GM19397 (cell line): ENCODE measurements at regions not wholly inside any gene's neighbourhood (a gene's known extent, or its start where the extent isn't known, plus 50 kb on each side); places are given as distances from the start of the nearest gene placed in this dataset.
"Not testable (repeated sequence)": the region's sequence is repeated elsewhere in the genome, so short reads cannot be mapped to it uniquely, and the experiment has no call there.

ENCODE experiments used
- ATAC-seq: cut with Tn5 transposase; IDR thresholded peaks from one replicate; pipeline ENCODE4 v1.9.1; 2021; ENCODE audit warnings: mild to moderate bottlenecking, moderate library complexity; ENCODE audit not compliant: unreplicated experiment

DNA sequence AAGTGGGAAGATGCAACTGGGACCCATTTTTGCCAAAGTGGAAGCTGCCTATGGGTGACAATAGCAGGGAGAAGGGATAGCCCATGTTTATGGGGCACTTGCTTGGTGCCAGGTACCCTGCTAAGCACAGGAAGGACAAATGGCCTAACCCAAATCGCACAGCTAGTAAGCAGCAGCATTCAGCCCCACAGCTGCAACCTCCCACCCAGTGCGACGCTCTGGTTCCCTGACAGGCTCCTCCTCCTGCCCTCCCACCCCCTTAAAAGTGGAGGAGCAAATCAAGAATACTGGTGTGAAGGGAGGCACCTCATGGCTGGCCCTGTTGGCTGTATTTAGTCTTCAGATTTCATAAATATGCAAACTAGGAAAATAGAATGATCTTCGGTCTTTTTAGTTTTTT, 76.2 kb downstream of the RIN2 start:
- no peak for ATAC-seq

DNA sequence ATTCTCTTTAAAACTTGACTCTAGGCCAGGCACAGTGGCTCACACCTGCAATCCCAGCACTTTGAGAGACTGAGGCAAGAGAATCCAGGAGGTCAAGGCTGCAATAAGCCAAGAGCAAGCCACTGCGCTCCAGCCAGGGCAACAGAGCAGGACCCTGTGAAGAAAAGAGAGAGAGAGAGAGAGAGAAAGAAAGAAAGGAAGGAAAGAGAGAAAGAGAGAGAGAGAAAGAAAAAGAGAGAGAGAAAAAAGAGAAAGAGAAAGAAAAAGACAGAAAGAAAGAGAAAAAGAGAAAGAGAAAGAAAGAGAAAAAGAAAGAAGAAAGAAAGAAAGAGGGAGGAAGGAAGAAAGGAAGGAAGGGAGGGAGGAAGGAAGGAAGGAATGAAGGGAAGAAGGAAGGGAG, 76.7 kb downstream of the RIN2 start:
- no peak for ATAC-seq

DNA sequence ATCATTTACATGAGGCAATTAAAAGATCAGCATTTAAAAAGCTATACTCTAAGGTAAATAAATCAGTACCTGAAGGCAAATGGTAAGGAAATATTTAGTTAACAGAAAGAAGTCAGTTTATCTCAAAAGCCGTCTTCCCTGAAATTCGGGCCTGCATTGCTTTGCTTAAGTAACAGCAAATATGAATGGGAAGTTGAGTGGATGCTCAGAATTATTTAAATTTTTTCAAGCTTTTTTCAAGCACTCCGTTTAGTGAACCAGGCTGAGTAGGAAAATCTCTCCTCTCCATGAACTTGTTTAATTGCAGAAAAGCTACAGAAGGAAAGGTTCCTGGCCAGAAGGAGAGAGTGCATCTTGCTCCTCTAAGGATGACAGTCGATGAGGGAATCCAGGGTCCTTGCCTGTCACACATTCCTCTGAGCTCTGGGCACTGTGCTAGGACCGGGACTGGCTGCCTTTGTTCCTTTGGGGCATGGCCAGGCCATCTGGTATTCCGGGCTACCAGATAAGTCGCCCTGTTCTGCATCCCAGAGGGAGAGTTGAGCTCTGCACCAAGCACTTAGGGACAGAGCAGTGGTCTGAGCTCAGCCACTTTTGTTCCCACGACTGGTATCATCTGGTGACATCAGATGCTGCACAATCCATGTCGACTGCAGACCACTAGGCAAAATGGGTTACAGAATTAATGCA, 77.6 kb downstream of the RIN2 start:
- ATAC-seq = no peak

DNA sequence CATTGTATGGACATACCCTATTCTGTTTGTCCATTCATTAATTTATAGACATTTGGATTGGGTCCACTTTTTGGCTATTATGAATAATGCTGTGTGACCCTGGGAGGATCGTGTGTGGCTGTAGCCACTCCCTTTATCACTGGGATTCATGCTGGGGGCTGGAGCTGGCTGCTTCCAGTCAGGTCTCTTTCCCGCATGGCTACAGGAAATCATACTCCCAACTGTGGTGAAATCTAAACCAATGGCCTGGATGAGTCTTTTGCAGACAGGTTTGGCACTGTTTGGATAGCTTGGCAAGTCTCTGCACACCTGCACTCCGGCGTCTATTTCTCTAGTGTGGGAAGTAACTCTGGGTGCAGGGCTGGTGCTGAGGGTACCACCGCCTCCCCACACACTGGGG, 80.4 kb downstream of the RIN2 start:
- no peak for ATAC-seq

DNA sequence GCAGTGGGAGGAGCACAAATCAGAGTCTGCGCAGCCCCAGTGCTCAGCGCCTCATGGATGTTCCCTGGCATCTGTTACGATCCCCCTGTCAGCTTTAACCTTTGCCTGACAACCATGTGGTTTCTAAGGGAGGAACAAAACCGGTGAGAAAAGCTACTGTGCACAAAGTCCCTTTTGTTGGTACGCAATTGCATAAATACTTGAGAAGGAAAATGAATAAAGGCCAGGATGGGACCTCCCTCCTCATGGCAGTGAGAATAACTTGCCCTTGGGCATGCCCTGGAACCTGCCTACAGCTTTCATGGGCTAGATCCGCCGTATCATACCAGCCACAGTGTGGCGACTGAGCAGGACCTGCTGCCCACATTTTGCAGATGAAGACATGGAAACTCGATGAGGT, 81.0 kb downstream of the RIN2 start:
- no peak for ATAC-seq

DNA sequence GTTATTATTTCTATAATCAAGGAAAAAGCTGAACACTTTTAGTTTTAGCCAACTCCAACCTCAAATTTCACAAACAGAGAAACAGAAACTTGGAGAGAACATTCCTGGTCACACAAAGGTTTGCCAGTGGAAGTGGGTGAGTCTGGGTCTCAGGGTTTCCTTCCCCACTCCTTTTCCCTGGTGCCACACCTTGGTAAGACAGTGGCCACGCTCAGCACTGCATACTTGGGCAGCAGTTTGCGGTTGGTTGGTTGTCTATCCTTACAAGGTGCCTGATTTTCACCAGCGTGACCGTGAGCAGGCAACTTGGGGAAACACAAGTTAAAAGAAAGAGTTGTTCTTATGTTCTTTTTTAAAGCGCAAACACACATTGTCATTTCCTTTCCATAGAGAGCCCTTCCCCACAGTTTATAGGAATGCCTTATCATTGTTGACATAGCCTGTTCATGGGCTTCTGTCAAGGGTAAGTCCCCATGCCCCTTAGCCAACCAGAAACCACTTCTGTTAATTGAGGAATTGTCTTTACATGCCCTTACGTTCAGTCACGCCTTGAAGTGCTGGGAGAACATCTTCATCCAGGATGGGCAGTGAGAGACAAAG, 82.2 kb downstream of the RIN2 start:
- no peak for ATAC-seq

DNA sequence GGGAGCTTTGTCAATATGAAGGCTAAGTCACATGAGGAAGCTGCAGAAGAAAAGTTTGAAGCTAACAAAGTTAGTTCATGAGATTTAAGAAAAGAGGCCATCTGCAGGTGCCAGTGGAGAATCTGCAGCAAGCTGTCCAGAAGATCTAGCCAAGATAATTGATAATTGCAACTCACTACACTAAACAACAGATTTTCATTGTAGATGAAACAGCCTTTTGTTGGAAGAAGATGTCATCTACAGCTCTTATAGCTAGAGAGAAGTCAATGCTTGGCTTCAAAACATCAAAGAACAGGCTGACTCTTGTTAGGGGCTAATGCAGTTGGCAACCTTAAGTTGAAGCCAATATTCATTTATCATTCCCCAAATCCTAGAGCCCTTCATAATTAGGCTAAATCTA, 83.7 kb downstream of the RIN2 start:
- no peak for ATAC-seq

DNA sequence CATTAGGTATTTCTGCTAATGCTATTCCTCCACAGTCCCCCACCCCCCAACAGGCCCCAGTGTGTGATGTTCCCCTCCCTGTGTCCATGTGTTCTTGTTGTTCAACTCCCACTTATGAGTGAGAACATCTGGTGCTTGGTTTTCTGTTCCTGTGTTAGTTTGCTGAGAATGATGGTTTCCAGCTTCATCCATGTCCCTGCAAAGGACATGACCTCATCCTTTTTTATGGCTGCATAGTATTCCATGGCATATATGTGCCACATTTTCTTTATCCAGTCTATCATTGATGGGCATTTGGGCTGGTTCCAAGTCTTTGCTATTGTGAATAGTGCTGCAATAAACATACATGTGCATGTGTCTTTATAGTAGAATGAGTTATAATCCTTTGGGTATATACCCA, 86.8 kb downstream of the RIN2 start:
- not testable (repeated sequence) for ATAC-seq

DNA sequence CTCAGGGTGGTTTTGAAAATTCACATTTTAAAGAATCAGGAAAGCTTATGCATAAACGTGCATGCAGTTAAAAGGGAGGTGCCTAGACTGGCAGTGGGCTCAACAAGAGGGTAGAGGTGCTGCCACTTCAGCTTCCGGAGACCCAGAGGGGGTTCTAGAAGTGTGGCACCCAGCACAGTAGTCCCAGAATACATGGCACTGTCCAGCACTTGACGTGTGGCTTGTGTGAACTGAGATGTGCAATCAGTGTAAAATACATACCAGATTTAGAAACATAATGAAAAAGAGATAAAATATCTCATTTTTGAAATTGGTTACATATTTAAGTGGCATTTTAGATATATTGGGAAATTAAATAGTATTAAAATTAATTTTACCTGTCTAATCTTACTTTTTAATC, 89.3 kb downstream of the RIN2 start:
- ATAC-seq = no peak

DNA sequence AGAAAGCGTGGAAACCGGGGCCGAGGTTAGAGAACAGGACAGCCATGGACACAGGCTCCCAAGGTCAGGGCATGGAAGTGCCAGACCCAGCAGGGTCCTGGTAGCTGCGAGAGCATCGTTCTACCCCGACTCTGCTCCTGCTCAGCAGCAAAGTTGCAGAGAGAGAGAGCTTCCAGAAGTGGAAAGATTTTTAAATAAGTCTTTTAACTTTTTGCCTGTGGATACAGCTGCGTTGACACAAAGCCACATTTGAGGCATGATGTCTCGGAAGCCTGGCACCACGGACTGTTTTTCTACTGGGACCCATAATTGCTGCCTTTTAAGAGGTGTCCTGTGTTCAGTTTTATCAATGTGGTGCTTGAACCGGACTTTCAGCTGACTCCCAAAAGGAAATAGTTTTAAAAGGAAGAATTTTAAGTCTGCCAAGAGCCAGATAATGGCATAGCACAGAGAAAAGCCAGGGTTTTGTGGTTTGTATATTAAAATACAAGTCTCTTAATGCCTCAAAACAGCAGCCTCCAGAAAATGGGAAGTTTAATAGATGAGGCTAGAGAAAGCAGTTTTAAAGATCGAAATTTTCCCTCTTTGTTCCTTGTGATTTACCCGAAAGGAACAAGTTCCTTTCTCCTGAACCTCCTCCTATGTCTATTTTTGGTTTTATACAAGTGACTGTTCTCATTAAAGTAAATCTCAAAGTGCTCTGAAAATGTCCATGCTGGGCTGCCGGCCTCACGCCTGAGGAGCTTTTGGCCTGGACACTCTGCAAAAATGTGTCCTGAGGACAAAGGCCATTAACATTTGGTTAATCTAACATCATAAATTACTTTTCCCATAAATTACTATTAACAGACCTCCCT, 91.5 kb downstream of the RIN2 start:
- no peak for ATAC-seq

DNA sequence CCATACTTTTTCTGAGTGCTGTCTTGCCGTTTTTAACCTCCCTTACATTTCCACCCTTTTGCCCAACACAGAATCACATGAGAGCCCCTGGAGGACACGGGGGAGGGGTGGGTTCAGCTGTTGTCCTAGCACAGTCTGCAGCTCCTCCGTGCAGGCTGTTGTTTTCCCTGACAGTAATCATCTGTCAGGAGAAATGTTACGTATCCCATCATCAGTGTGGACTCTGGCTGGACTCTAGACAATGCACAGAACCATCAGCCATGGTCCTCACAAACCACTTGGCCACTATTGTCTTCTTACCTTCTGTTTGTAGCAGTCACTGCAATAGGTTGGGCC, 92.1 kb downstream of the RIN2 start:
- no peak for ATAC-seq

DNA sequence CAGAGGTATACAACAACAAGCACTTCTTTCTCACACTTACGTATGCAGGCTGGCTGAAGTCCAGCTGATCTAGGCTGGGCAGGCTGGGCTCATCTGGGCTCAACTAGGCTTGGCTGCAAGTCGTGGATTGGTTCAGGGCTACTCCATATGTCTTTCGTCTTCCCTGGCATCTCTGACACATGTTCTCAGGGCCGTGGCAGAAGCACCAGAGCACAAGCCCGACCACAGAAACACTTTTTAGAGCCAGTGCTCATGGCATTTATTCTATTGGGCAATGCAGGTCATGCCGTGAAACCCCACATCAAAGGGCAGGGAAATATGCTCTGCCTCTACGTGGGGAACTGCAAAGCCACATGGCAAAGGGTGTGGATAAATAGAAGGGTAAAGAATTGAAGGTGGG, 93.8 kb downstream of the RIN2 start:
- no peak for ATAC-seq

DNA sequence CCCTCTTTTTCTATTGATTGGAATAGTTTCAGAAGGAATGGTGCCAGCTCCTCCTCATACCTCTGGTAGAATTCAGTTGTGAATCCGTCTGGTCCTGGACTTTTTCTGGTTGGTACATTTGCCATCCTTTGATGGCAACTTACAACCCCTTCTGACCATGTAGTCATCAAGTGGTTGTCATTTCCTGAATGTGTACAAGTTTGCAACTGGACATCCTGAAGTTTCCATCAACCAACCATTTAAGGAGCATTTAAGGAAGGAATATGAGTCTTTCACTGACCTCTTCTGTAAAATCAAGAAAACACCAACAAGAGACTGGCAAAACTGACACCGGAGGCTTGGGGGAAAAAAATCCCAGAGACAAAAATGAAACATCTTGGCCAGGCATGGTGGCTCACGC, 97.4 kb downstream of the RIN2 start:
- ATAC-seq = no peak

DNA sequence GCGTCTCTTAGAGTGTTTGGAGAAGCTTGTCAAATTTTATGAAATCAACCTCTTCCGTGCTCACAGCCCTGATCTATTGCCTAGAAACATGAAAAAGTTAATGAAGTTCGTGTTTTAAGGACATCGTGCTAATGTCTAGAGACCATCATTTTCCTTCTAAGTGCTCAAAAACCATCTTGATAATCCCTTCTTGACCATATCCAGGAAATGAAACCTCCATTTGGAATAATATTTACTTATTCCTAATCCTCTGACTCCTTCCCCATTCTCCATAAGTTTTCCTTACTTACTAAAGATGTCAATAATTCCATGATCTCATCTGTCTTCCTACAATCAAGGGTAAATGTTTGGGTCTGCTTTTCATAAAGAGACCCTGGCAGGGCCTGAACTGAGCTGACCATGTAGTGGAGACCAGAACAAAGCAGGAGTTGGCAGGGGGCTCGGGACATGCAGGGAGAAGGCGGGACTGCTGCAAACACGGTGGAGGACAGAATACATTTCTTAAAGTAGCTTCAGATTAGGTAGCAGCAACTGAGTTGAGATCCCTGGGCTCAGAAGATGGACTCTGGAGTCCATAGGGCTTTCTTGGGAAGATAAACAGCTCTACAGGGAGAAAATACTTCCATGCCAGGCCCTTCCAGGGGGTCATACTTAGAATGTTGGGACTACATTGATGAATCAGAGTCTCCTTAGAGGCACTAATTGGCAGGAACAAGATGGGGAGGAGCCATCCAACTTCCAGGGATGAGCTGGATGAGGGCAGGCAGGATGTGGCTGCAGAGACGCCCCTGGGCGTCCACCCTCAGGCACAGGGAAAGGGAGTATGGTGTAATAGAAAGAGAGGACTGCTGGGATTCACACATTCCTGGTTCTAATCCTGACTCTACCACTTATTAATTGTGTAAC, 100.7 kb downstream of the RIN2 start:
- ATAC-seq = no peak

DNA sequence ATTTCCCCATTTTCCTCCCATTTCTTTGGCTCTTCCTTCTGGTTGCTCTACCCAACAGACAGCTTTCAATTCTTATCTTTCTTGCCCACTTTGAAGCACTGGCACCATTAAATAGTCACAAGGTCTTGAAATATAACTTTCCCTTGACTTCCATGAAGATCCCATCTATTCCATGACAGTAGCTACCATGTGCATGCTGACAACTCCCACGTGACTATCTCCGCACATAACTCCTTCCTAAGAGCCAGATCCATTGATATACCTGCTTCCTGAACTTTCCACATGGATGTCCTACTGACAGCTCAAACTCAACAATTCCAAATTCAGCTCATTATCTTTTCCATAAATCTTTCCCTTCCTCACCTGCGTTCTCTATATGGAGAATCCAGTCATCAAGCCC, 101.4 kb downstream of the RIN2 start:
- no peak for ATAC-seq

DNA sequence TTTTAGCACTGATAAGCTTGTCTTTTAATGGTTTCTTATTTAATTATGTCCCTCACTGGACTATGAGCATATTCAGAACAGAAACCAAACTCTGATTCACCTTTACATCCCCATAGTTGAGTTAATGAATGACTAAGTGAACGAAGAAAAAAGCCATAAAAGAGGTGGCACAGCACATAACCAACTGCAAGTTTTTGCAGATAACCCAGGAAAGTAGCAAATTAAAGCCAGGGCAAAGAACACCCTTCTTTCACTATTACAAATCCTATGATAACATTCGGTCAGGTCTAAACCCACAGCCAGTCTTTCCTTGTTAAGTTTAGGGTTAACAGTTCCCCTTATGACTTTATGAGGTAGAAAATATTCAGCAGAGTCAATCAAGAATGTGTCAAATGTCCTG, 102.7 kb downstream of the RIN2 start:
- no peak for ATAC-seq

DNA sequence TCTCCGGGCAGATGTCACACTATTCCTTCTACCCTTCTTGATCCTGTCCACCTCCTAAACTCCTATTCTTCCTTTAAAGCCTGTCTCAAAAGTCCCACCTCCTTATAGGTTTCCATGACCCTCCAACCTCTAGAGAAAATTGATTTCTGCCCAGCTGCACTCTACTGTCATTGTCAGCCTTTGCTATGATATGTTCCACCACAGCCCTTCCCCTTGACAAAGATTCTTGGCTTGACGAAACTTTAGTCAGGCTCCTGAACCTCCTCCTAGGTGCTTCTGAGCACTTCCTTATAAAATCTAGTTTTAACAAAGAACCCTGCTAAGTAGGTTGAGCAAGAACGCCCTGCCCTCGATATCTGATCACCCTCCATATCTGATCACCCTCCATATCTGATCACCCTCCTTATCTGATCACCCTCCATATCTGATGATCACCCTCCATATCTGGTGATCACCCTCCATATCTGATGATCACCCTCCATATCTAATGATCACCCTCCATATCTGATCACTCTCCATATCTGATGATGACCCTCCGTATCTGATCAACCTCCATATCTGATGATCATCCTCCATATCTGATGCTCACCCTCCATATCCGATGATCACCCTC, 103.2 kb downstream of the RIN2 start:
- ATAC-seq = no peak

DNA sequence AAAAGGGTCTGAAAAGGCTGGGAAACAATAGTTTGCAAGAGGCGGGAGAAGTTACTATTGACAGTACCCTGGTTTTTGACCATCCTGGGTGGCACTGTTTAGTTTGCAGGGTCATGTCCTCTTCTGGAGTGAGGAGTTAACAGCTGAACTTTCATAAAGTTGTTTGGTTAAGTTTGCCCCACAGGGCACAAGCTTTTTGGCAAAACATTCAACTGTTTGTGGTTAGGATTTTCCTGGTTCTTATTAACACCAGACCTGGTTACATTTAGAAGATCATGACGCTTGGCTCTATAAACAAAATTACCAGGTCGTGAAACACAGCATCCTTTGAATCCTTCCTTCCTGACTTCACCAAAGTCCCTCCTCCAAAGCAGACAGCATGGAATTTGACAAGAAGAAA, 106.1 kb downstream of the RIN2 start:
- ATAC-seq = no peak

DNA sequence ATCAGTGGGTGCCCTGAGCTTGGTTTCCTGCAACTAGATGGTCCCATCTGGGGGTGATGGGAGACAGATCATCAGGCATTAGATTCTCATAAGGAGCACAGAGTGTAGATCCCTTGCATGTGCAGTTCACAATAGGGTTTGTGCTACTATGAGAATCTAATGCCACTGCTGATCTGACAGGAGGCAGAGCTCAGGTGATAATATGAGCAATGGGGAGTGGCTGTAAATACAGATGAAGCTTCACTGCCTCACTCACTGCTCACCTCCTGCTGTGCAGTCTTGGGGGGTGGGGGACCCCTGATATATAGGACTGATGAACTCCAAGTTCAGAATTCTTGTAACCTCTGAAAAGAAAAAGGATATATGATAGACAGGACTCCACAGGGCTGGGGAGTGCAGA, 108.0 kb downstream of the RIN2 start:
- no peak for ATAC-seq

DNA sequence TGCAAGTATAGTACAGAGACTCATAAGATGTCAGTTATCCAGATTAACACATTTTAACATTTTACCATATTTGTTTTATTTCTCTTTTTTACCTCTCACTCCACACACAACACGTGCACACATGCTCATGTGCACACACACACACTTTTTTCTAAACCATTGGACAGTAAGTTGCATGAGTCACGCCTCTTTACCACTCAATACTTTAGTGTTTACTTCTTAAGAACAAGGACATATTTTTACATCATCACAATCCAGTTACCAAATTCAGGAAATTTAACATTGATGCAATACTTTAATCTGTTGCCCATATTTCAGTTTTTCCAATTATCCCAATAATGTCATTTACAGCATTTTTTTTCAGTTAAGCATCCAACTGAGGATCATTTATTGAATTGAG, 109.0 kb downstream of the RIN2 start:
- no peak for ATAC-seq

DNA sequence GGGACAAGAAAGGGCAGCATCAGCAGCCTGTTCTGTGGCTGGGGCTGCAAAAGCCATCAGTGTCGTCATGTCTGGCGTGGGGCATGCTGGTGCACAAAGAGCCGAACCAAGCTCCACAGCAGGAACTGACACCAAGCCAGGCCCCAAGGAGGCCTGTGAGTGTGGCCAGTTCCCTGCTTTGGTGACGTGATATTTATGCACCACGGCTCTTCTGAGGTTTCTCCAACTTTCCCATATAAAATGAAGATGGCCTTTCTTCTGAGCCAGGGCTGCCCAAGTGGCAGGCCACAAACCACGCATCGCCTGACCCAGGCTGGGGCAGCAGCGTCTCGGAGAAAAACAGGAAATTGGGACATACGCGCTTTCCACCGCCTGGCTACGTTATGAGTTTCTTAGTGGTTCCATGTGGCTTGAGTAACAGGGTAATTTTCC, 109.9 kb downstream of the RIN2 start:
- ATAC-seq = no peak
